ENCODE measurements at regions not wholly inside any gene's neighbourhood (a gene's known extent, or its start where the extent isn't known, plus 50 kb on each side); places are given as distances from the start of the nearest gene placed in this dataset.

GRCh38 chr3:163016251-163016650 lies 1519.6 kb downstream of the OTOL1 start:
- TF ChIP-seq CTCF (IDR thresholded peaks at IDR 0.05; ENCODE audit: insufficient read depth, low read length) = no peak
- DNase-seq (ENCODE audit: low read depth) = no peak

GRCh38 chr3:163018067-163018466 lies 1521.5 kb downstream of the OTOL1 start:
- TF ChIP-seq CTCF (IDR thresholded peaks at IDR 0.05; ENCODE audit: insufficient read depth, low read length) = no peak
- H3K4me3 ChIP-seq (ENCODE audit: low read depth, low read length) = no peak overlapping the region
- no peak for DNase-seq (ENCODE audit: low read depth)

More at GRCh38 chr3:163016251-163016650, 1519.6 kb downstream of the OTOL1 start:
- H3K4me3 ChIP-seq (ENCODE audit: low read depth, low read length) = no peak overlapping the region

GRCh38 chr3:163018664-163019063 lies 1522.1 kb downstream of the OTOL1 start:
- H3K4me3 ChIP-seq (ENCODE audit: low read depth, low read length) = no peak overlapping the region
- no peak for DNase-seq (ENCODE audit: low read depth)
- no peak for TF ChIP-seq CTCF (IDR thresholded peaks at IDR 0.05; ENCODE audit: insufficient read depth, low read length)

GRCh38 chr3:163019260-163019659 lies 1522.7 kb downstream of the OTOL1 start:
- DNase-seq (ENCODE audit: low read depth) = no peak
- H3K4me3 ChIP-seq (ENCODE audit: low read depth, low read length) = no peak overlapping the region
- TF ChIP-seq CTCF (IDR thresholded peaks at IDR 0.05; ENCODE audit: insufficient read depth, low read length) = no peak

GRCh38 chr3:163033652-163034051 lies 1537.0 kb downstream of the OTOL1 start:
- no peak for TF ChIP-seq CTCF (IDR thresholded peaks at IDR 0.05; ENCODE audit: insufficient read depth, low read length)
- H3K4me3 ChIP-seq (ENCODE audit: low read depth, low read length) = no peak overlapping the region
- DNase-seq (ENCODE audit: low read depth) = no peak

GRCh38 chr3:163039636-163040035 lies 1543.0 kb downstream of the OTOL1 start:
- DNase-seq (ENCODE audit: low read depth) = no peak
- H3K4me3 ChIP-seq (ENCODE audit: low read depth, low read length) = no peak overlapping the region
- TF ChIP-seq CTCF (IDR thresholded peaks at IDR 0.05; ENCODE audit: insufficient read depth, low read length) = no peak

- peak; percentile 15 for TF ChIP-seq CTCF (IDR thresholded peaks at IDR 0.05; ENCODE audit: insufficient read depth, low read length)
These were observed 1546.5 kb downstream of the OTOL1 start for GRCh38 chr3:163043074-163043473.

More at GRCh38 chr3:163043074-163043473, 1546.5 kb downstream of the OTOL1 start:
- DNase-seq (ENCODE audit: low read depth) = peak; percentile 4
- H3K4me3 ChIP-seq (ENCODE audit: low read depth, low read length) = no peak overlapping the region

Measured in fibroblast of the aortic adventitia (primary cell).